Erythroblast (primary cell): ENCODE measurements at regions not wholly inside any gene's neighbourhood (a gene's known extent, or its start where the extent isn't known, plus 50 kb on each side); places are given as distances from the start of the nearest gene placed in this dataset.

Experiments
- GATA1 ChIP-seq: IDR thresholded peaks from 2 replicates; pipeline ENCODE4 v1.6.1; 2011; ENCODE audit warnings: low read depth, mild to moderate bottlenecking, control low read depth, low read length, moderate library complexity
- POLR2A ChIP-seq: IDR thresholded peaks from 2 replicates; pipeline ENCODE4 v1.6.1; 2011; ENCODE audit warnings: mild to moderate bottlenecking, low read length

DNA sequence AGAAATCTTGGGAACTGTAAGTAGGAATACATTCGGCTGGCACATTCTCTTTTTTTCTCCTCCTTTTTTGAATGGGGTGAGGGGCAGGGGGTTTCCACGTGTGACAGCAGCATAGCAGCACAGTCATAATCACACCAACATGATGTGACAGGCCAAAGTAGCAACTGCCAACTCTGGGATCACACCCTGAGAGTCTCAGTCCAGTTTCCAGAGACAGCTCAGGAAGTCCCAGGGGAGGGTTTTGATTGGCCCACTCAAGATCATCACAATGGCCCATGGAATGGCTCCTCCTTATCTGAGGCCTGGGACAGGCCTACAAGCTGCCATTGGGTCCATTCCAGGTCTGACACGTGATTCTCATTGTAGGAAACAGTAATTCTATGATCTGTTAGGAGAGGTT lies 207.1 kb upstream of the ASIC2 start:
- TF ChIP-seq GATA1 = no peak
- TF ChIP-seq POLR2A = no peak
